Loucy (cell line): ENCODE measurements at regions not wholly inside any gene's neighbourhood (a gene's known extent, or its start where the extent isn't known, plus 50 kb on each side); places are given as distances from the start of the nearest gene placed in this dataset.

Experiments used
- EZH2phosphoT487 ChIP-seq: fragments of 200-600 bp; IDR thresholded peaks from 2 replicates; pipeline ENCODE4 v1.6.1; 2018; ENCODE audit warnings: antibody characterized with exemption, mild to moderate bottlenecking, moderate library complexity, borderline replicate concordance
- TF ChIP-seq, protein P1 (sequence below): fragments of 200-600 bp; sonication (generic); conservative IDR thresholded peaks from 2 replicates; pipeline ENCODE4 v1.5.1; 2014; ENCODE audit warnings: mild to moderate bottlenecking, antibody characterized with exemption, low read length

DNA sequence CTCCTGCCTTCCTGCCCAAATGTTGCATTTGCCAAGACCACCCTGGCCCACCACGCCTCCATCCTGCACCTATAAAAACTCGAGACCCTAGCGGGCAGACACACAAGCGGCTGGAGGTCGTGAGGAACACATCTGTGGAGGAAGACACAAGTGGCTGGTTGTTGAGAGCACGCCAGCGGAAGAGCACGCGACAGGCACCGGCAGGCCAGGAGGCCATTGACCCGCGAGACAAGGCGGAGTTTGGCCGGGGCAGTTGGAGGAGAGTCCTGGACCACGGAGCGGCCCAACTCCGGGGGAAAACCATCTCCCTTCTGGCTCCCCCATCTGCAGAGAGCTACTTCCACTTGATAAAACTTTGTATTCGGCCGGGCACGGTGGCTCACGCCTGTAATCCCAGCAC lies 115.2 kb upstream of the AGA start:
- TF ChIP-seq, protein P1, sequence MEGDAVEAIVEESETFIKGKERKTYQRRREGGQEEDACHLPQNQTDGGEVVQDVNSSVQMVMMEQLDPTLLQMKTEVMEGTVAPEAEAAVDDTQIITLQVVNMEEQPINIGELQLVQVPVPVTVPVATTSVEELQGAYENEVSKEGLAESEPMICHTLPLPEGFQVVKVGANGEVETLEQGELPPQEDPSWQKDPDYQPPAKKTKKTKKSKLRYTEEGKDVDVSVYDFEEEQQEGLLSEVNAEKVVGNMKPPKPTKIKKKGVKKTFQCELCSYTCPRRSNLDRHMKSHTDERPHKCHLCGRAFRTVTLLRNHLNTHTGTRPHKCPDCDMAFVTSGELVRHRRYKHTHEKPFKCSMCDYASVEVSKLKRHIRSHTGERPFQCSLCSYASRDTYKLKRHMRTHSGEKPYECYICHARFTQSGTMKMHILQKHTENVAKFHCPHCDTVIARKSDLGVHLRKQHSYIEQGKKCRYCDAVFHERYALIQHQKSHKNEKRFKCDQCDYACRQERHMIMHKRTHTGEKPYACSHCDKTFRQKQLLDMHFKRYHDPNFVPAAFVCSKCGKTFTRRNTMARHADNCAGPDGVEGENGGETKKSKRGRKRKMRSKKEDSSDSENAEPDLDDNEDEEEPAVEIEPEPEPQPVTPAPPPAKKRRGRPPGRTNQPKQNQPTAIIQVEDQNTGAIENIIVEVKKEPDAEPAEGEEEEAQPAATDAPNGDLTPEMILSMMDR, result no peak
- no peak for TF ChIP-seq EZH2phosphoT487
